ENCODE measurements at regions not wholly inside any gene's neighbourhood (a gene's known extent, or its start where the extent isn't known, plus 50 kb on each side); places are given as distances from the start of the nearest gene placed in this dataset.

- FAIRE-seq (no peak), DNase-seq (ENCODE audit: low read depth, low spot score) (no peak), ATAC-seq (no peak)
- H3K4me2 ChIP-seq (ENCODE audit: control insufficient read depth, insufficient read depth), result no peak overlapping the region
- no peak overlapping the region for H3K27ac ChIP-seq (ENCODE audit: control insufficient read depth, insufficient read depth)
- H3K36me3 ChIP-seq (ENCODE audit: control insufficient read depth in 2 of 2, insufficient read depth in 2 of 2, low read length in 1 of 2), result no peaks in the 10 kb centered on the region
- intact Hi-C loops (cut with micrococcal nuclease; ENCODE audit: unreplicated experiment), result no loop called here
- CTCF ChIA-PET, result no interaction called here
- TF ChIP-seq ZNF274 (IDR thresholded peaks at IDR 0.05; ENCODE audit: insufficient read depth, insufficient read length) (no peak), MTA2 (IDR thresholded peaks at IDR 0.05; ENCODE audit: low read depth) (no peak), ZNF384 (IDR thresholded peaks at IDR 0.05; ENCODE audit: borderline replicate concordance, low read depth, low read length) (no peak), RB1 (IDR thresholded peaks at IDR 0.05; ENCODE audit: borderline replicate concordance) (no peak), CEBPB (IDR thresholded peaks at IDR 0.05; ENCODE audit: borderline replicate concordance in 1 of 2, low read depth in 2 of 2, low read length in 2 of 2) (no peak)
- BruUV-seq (replicated peaks), result no TSS peak
- H3K27me3 ChIP-seq (replicated peaks in 1 of 2; ENCODE audit: control insufficient read depth in 2 of 2, insufficient read depth in 2 of 2, low read length in 1 of 2), result no peaks in the 10 kb centered on the region; a peak in 1 of 4 replicates
- POLR2A ChIA-PET, result no interaction called here
- no peak overlapping the region for H2AFZ ChIP-seq (ENCODE audit: control insufficient read depth, low read depth, low read length)
- no peaks in the 10 kb centered on the region for H3K79me2 ChIP-seq (ENCODE audit: control insufficient read depth, insufficient read depth, low read length)
- H3K4me3 ChIP-seq, result no peak overlapping the region
- RAD21 ChIA-PET (ENCODE audit: unreplicated experiment), result no interaction called here
- H3K9me3 ChIP-seq (replicated peaks; ENCODE audit: control insufficient read depth, insufficient read depth, low read length), result no peaks in the 10 kb centered on the region
- WGBS (ENCODE audit: insufficient coverage, insufficient replicate concordance, low lambda C conversion rate, missing lambda C conversion rate), result 7% methylated on average over 3 of the region's 3 CpGs
- no peaks in the 10 kb centered on the region for H4K20me1 ChIP-seq (ENCODE audit: control insufficient read depth, insufficient read depth)
- no peaks in the 10 kb centered on the region for H3K4me1 ChIP-seq (ENCODE audit: control insufficient read depth, insufficient read depth, low read length)
- in situ Hi-C loops (cut with MboI), result no loop called here
- no peak overlapping the region for H3K9ac ChIP-seq (ENCODE audit: control insufficient read depth, insufficient read depth, low read length)
- SMC1A ChIA-PET (ENCODE audit: uncharacterized antibody, unreplicated experiment), result no interaction called here
Observed at GRCh38 chr1:29415861-29416260, 179.5 kb downstream of the PTPRU start.

DNA sequence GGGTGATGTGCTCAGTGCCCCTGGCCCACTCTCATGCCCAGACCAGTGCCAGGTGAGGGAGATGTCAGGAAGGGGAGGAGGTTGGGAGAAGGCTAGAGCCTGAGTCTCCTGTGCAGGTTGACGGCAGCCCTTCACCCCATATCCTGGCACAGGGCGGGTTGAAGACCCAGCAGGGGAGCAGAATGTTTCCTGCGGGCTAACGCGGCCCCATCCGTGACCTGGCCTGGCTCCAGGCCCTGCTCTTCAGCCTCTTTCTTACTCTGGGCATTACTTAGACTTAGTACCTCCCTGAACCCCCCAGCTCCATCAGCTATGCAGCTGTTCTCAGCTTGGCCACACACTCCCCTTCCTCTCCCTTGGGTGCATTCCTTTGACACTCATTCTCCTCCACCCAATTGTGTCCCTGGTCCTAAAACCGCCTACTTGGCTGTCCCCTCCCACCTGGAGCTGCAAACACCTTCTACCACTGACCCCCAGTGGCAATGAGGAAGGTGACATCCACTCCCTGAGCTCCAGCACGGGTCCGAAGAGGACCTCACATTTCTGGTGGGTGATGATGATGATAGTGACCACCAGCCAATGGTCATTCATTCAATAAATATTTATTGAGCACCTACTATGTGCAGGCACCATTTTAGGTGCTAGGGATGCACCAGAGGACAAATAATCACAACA lies 179.0 kb downstream of the PTPRU start:
- ChIA-PET CTCF (no interaction called here), SMC1A (ENCODE audit: uncharacterized antibody, unreplicated experiment) (no interaction called here)
- no peak for FAIRE-seq

More for the DNA sequence above, 179.0 kb downstream of the PTPRU start:
- Histone ChIP-seq H2AFZ (ENCODE audit: control insufficient read depth, low read depth, low read length) (no peak overlapping the region), H3K4me1 (ENCODE audit: control insufficient read depth, insufficient read depth, low read length) (no peaks in the 10 kb centered on the region), H3K27ac (ENCODE audit: control insufficient read depth, insufficient read depth) (no peak overlapping the region), H3K4me3 (no peak overlapping the region), H3K9ac (ENCODE audit: control insufficient read depth, insufficient read depth, low read length) (no peak overlapping the region), H3K9me3 (replicated peaks; ENCODE audit: control insufficient read depth, insufficient read depth, low read length) (no peaks in the 10 kb centered on the region), H4K20me1 (ENCODE audit: control insufficient read depth, insufficient read depth) (no peaks in the 10 kb centered on the region), H3K79me2 (ENCODE audit: control insufficient read depth, insufficient read depth, low read length) (no peaks in the 10 kb centered on the region), H3K27me3 (replicated peaks in 1 of 2; ENCODE audit: control insufficient read depth in 2 of 2, insufficient read depth in 2 of 2, low read length in 1 of 2) (no peaks in the 10 kb centered on the region; a peak in 1 of 4 replicates), H3K4me2 (ENCODE audit: control insufficient read depth, insufficient read depth) (no peak overlapping the region), H3K36me3 (ENCODE audit: control insufficient read depth in 2 of 2, insufficient read depth in 2 of 2, low read length in 1 of 2) (no peaks in the 10 kb centered on the region)
- WGBS (ENCODE audit: insufficient coverage, insufficient replicate concordance, low lambda C conversion rate, missing lambda C conversion rate), result 1% methylated on average over 9 of the region's 9 CpGs
- BruUV-seq (replicated peaks), result no TSS peak
- RAD21 ChIA-PET (ENCODE audit: unreplicated experiment), result no interaction called here
- in situ Hi-C loops (cut with MboI) (no loop called here), intact Hi-C loops (cut with micrococcal nuclease; ENCODE audit: unreplicated experiment) (no loop called here)
- ATAC-seq, result peak; percentile 43; the same call in 2 of the 3 replicates
- POLR2A ChIA-PET, result no interaction called here
- DNase-seq (ENCODE audit: low read depth, low spot score), result no peak
- TF ChIP-seq, protein P1, sequence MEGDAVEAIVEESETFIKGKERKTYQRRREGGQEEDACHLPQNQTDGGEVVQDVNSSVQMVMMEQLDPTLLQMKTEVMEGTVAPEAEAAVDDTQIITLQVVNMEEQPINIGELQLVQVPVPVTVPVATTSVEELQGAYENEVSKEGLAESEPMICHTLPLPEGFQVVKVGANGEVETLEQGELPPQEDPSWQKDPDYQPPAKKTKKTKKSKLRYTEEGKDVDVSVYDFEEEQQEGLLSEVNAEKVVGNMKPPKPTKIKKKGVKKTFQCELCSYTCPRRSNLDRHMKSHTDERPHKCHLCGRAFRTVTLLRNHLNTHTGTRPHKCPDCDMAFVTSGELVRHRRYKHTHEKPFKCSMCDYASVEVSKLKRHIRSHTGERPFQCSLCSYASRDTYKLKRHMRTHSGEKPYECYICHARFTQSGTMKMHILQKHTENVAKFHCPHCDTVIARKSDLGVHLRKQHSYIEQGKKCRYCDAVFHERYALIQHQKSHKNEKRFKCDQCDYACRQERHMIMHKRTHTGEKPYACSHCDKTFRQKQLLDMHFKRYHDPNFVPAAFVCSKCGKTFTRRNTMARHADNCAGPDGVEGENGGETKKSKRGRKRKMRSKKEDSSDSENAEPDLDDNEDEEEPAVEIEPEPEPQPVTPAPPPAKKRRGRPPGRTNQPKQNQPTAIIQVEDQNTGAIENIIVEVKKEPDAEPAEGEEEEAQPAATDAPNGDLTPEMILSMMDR (IDR thresholded peaks at IDR 0.05 in 2 of 3, conservative IDR thresholded peaks at IDR 0.05 in 1 of 3; ENCODE audit: control insufficient read depth in 2 of 3, extremely low read depth in 1 of 3, insufficient read depth in 1 of 3, low read depth in 3 of 3, low read length in 3 of 3), result peak in 1 of 3 experiments; percentile 13; a peak in 2 of 6 replicates
- no peak for TF ChIP-seq POLR2A (IDR thresholded peaks at IDR 0.05; ENCODE audit: low read depth, low read length)
- TF ChIP-seq RAD21 (IDR thresholded peaks at IDR 0.05; ENCODE audit: insufficient read depth, low read depth, low read length), result 0 out of 2 replicates have a peak, but pooled peaks have one; percentile 4
